Activated CD4-positive, alpha-beta T cell treated with anti-CD3 and anti-CD28 coated beads, Interleukin-2, amount 50 U/mL, for 1 hour (primary cell): ENCODE measurements at regions not wholly inside any gene's neighbourhood (a gene's known extent, or its start where the extent isn't known, plus 50 kb on each side); places are given as distances from the start of the nearest gene placed in this dataset.
A peak's percentile ranks its signal among the peaks of the same experiment; 100 is the strongest.
"Not testable (repeated sequence)": the region's sequence is repeated elsewhere in the genome, so short reads cannot be mapped to it uniquely, and the experiment has no call there.

Source experiments
- DNase-seq: peaks from one replicate; pipeline ENCODE4 v3.0.0-alpha.2; 2020

- DNase-seq = no peak
These were observed 317.6 kb downstream of the BCOR start for GRCh38 chrX:39779952-39780783.

- DNase-seq = no peak
These were observed 315.5 kb downstream of the BCOR start for GRCh38 chrX:39782276-39782675.

GRCh38 chrX:39787999-39788398, 309.8 kb downstream of the BCOR start:
- DNase-seq = no peak

GRCh38 chrX:39788521-39788920, 309.2 kb downstream of the BCOR start:
- DNase-seq = no peak

- no peak for DNase-seq
These were observed 306.1 kb downstream of the BCOR start for GRCh38 chrX:39791691-39792090.

GRCh38 chrX:39795605-39796004, 302.2 kb downstream of the BCOR start:
- DNase-seq = no peak

- no peak for DNase-seq
These were observed 300.9 kb downstream of the BCOR start for GRCh38 chrX:39796856-39797255.

- DNase-seq = not testable (repeated sequence)
These were observed 299.3 kb downstream of the BCOR start for GRCh38 chrX:39798488-39798887.

GRCh38 chrX:39802354-39802753, 295.4 kb downstream of the BCOR start:
- no peak for DNase-seq

GRCh38 chrX:39802908-39803307, 294.9 kb downstream of the BCOR start:
- DNase-seq = no peak

GRCh38 chrX:39805022-39805421, 292.7 kb downstream of the BCOR start:
- no peak for DNase-seq

- DNase-seq = no peak
These were observed 291.9 kb downstream of the BCOR start for GRCh38 chrX:39805825-39806224.

GRCh38 chrX:39808471-39808917, 289.3 kb downstream of the BCOR start:
- no peak for DNase-seq

- DNase-seq = no peak
These were observed 288.4 kb downstream of the BCOR start for GRCh38 chrX:39809331-39809730.

- no peak for DNase-seq
These were observed 286.9 kb downstream of the BCOR start for GRCh38 chrX:39810901-39811300.

- no peak for DNase-seq
These were observed 286.4 kb downstream of the BCOR start for GRCh38 chrX:39811376-39811775.

- no peak for DNase-seq
These were observed 284.0 kb downstream of the BCOR start for GRCh38 chrX:39813631-39814277.

- peak; percentile 46 for DNase-seq
These were observed 283.4 kb downstream of the BCOR start for GRCh38 chrX:39814391-39814790.

- no peak for DNase-seq
These were observed 282.1 kb downstream of the BCOR start for GRCh38 chrX:39815631-39816030.

GRCh38 chrX:39816871-39817731, 280.7 kb downstream of the BCOR start:
- no peak for DNase-seq

- DNase-seq = no peak
These were observed 279.8 kb downstream of the BCOR start for GRCh38 chrX:39817754-39818470.

- DNase-seq = no peak
These were observed 279.0 kb downstream of the BCOR start for GRCh38 chrX:39818750-39819149.
